Hepatocyte (in vitro differentiated cells): ENCODE measurements at regions not wholly inside any gene's neighbourhood (a gene's known extent, or its start where the extent isn't known, plus 50 kb on each side); places are given as distances from the start of the nearest gene placed in this dataset.

Source experiments
- DNase-seq: peaks from one replicate; pipeline ENCODE4 v3.0.0-alpha.2; 2016; ENCODE audit warnings: low spot score
- H2AFZ ChIP-seq: fragments of 200-600 bp; sonication (generic); 2 replicates; pipeline ENCODE4 v1.6.0; 2016; ENCODE audit warnings: antibody characterized with exemption, mild to moderate bottlenecking
- H3K27ac ChIP-seq: fragments of 200-600 bp; sonication (generic); 2 replicates; pipeline ENCODE4 v1.5.1; 2016; ENCODE audit warnings: mild to moderate bottlenecking
- H3K27me3 ChIP-seq: fragments of 200-600 bp; sonication (generic); 2 replicates; pipeline ENCODE4 v1.6.1; 2016
- H3K36me3 ChIP-seq: fragments of 200-600 bp; sonication (generic); replicated peaks from 2 replicates; pipeline ENCODE4 v1.5.1; 2016; ENCODE audit warnings: low read depth; ENCODE audit not compliant: insufficient read depth
- H3K4me1 ChIP-seq: fragments of 200-600 bp; sonication (generic); 2 replicates; pipeline ENCODE4 v1.5.1; 2016; ENCODE audit warnings: mild to moderate bottlenecking, moderate library complexity; ENCODE audit not compliant: insufficient read depth
- H3K4me2 ChIP-seq: fragments of 200-600 bp; sonication (generic); 2 replicates; pipeline ENCODE4 v1.6.0; 2016
- H3K4me3 ChIP-seq: fragments of 200-600 bp; sonication (generic); 2 replicates; pipeline ENCODE4 v1.5.1; 2016; ENCODE audit warnings: mild to moderate bottlenecking
- H3K79me2 ChIP-seq: fragments of 200-600 bp; sonication (generic); 2 replicates; pipeline ENCODE4 v1.6.0; 2017; ENCODE audit warnings: mild to moderate bottlenecking
- H3K9me2 ChIP-seq: fragments of 200-600 bp; sonication (generic); replicated peaks from 2 replicates; pipeline ENCODE4 v1.6.0; 2017; ENCODE audit warnings: mild to moderate bottlenecking; ENCODE audit not compliant: insufficient read depth
- H3K9me3 ChIP-seq: fragments of 200-600 bp; sonication (generic); 2 replicates; pipeline ENCODE4 v1.5.1; 2016; ENCODE audit warnings: low read depth, mild to moderate bottlenecking
- H4K20me1 ChIP-seq: fragments of 200-600 bp; sonication (generic); 2 replicates; pipeline ENCODE4 v1.6.0; 2016; ENCODE audit warnings: mild to moderate bottlenecking; ENCODE audit not compliant: insufficient read depth, poor library complexity, severe bottlenecking
- CTCF ChIP-seq: fragments of 200-600 bp; sonication (generic); IDR thresholded peaks from 2 replicates; pipeline ENCODE4 v1.5.1; 2016; ENCODE audit warnings: antibody characterized with exemption, mild to moderate bottlenecking; ENCODE audit not compliant: poor library complexity
- EZH2 ChIP-seq: fragments of 200-600 bp; sonication (generic); IDR thresholded peaks from 2 replicates; pipeline ENCODE4 v1.6.1; 2016; ENCODE audit warnings: antibody characterized with exemption, mild to moderate bottlenecking, borderline replicate concordance
- EZH2phosphoT487 ChIP-seq: fragments of 200-600 bp; sonication (generic); IDR thresholded peaks from one replicate; pipeline ENCODE4 v1.6.1; 2018; ENCODE audit warnings: antibody characterized with exemption, mild to moderate bottlenecking, low read depth, moderate library complexity; ENCODE audit not compliant: unreplicated experiment, severe bottlenecking
- WGBS: methylation state at CpG from one replicate; pipeline ENCODE4 v1.1.6; 2016; ENCODE audit warnings: low lambda C conversion rate; ENCODE audit errors: missing lambda C conversion rate; 5-methylcytosine and 5-hydroxymethylcytosine counted together

GRCh38 chr7:18221377-18222293, 194.0 kb upstream of the PRPS1L1 start:
- Histone ChIP-seq H2AFZ (no peak overlapping the region), H3K4me2 (no peak overlapping the region), H3K9me2 (no peaks in the 10 kb centered on the region), H3K4me1 (no peaks in the 10 kb centered on the region), H3K9me3 (no peaks in the 10 kb centered on the region), H3K36me3 (no peaks in the 10 kb centered on the region), H3K27me3 (no peaks in the 10 kb centered on the region), H3K79me2 (no peaks in the 10 kb centered on the region), H3K4me3 (no peak overlapping the region), H3K27ac (no peak overlapping the region), H4K20me1 (no peaks in the 10 kb centered on the region)
- WGBS: 67% methylated on average over 2 of the region's 2 CpGs
- TF ChIP-seq EZH2 (no peak), CTCF (no peak), EZH2phosphoT487 (no peak)
- no peak for DNase-seq

GRCh38 chr7:18222636-18223035, 195.0 kb upstream of the PRPS1L1 start:
- Histone ChIP-seq H3K27me3 (no peaks in the 10 kb centered on the region), H3K4me2 (no peak overlapping the region)
- TF ChIP-seq EZH2 (no peak), CTCF (no peak), EZH2phosphoT487 (no peak)

GRCh38 chr7:18224138-18224537, 196.5 kb upstream of the PRPS1L1 start:
- no peaks in the 10 kb centered on the region for H3K27me3 ChIP-seq
- H3K36me3 ChIP-seq: no peaks in the 10 kb centered on the region
- no peak overlapping the region for H3K27ac ChIP-seq
- no peaks in the 10 kb centered on the region for H3K9me2 ChIP-seq
- H3K4me3 ChIP-seq: no peak overlapping the region
- peaks cover 3% of the 10 kb centered on the region for H3K4me1 ChIP-seq
- H3K4me2 ChIP-seq: no peak overlapping the region
- no peak overlapping the region for H2AFZ ChIP-seq
- 100% methylated on average over 1 of the region's 1 CpG for WGBS
- DNase-seq: no peak
- H3K79me2 ChIP-seq: no peaks in the 10 kb centered on the region
- H4K20me1 ChIP-seq: no peaks in the 10 kb centered on the region
- TF ChIP-seq EZH2phosphoT487: no peak
- TF ChIP-seq EZH2: no peak
- no peak for TF ChIP-seq CTCF
- H3K9me3 ChIP-seq: no peaks in the 10 kb centered on the region

More at GRCh38 chr7:18222636-18223035, 195.0 kb upstream of the PRPS1L1 start:
- Histone ChIP-seq H3K27ac (no peak overlapping the region), H3K9me2 (no peaks in the 10 kb centered on the region), H3K9me3 (no peaks in the 10 kb centered on the region), H3K36me3 (no peaks in the 10 kb centered on the region), H3K4me3 (no peak overlapping the region), H4K20me1 (no peaks in the 10 kb centered on the region), H3K79me2 (no peaks in the 10 kb centered on the region), H3K4me1 (no peaks in the 10 kb centered on the region), H2AFZ (no peak overlapping the region)
- no peak for DNase-seq
